ENCODE measurements at regions not wholly inside any gene's neighbourhood (a gene's known extent, or its start where the extent isn't known, plus 50 kb on each side); places are given as distances from the start of the nearest gene placed in this dataset.
"Not testable (repeated sequence)": the region's sequence is repeated elsewhere in the genome, so short reads cannot be mapped to it uniquely, and the experiment has no call there.

DNA sequence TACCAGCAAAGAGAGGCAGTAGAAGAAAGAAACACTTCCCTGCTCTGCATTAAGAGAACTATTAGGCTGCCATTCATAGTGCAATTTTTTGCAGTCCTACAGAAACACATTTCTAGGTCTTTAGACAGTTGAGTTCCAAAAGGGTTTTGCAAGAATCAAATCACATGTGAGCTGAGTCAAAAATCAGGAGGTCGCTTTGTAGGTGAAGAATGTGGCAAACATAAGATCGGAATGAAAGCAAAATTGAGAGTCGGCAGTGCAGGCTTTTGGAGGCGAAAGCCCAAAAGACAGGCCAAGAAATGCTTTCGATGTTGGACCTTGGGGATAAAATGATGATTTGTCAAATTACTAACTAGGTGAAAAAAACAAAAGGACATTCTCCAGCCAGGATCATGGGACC lies 213.5 kb upstream of the NRIP1 start:
- no peak for DNase-seq (ENCODE audit: low spot score)

GRCh38 chr21:15278851-15279250 lies 214.1 kb upstream of the NRIP1 start:
- DNase-seq (ENCODE audit: low spot score): no peak

DNA sequence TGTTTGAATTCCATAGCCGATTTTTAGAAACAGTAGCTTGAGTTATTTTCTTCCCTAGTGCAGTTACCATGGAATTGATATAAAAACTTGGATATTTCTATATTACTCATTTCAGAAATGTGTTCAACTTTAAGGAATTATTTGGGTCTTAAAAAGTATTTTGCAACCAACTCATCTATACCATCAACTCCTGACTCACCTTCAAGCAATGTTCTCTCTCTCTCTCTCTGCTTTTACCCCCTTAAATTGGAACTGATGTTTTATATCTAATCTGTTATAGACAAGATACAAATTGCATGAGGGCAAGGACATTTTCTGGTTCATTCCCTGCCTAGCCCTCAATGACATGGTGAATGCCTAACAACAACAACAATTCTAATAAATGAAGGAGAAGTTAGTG lies 214.7 kb upstream of the NRIP1 start:
- no peak for DNase-seq (ENCODE audit: low spot score)

GRCh38 chr21:15281714-15282113 lies 216.9 kb upstream of the NRIP1 start:
- no peak for DNase-seq (ENCODE audit: low spot score)

DNA sequence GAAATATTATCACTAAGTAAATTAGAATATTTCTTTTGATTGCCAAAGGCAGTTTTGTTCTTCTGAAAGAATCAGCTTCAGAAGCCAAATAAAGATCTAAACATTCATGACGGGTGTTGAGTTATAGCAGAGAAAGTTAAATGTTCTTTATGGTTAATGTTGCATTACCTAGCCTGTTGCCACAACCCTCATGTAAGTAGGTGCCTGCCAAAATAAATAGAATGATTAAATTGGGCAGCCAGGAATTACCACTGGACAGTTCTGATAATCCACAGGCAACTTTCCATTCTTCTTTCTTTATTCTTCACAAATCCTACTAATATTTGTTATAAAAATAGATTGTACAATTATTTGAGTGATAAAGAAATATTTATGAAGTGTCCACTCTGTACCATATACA lies 217.9 kb upstream of the NRIP1 start:
- no peak for DNase-seq (ENCODE audit: low spot score)

DNA sequence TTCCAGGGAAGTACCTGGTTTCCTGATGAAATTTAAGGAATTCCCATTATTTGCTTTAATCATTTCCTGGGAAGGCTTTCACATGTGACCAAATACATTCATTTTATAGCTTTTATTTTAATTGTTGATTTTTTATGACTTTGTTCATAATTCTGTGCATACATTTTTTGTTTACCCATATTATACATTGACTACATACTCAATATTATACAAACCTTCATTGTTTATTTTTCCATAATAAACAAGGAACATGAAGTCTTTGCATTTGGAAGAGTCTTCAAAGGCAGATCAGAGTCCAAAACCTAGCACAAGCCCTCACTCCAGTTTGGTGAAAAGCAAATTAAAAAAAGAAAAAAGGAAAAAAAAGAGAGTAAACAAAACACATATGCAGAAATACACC lies 218.3 kb upstream of the NRIP1 start:
- DNase-seq (ENCODE audit: low spot score): no peak

- no peak for DNase-seq (ENCODE audit: low spot score)
Measured at GRCh38 chr21:15283789-15284188, 219.0 kb upstream of the NRIP1 start.

DNA sequence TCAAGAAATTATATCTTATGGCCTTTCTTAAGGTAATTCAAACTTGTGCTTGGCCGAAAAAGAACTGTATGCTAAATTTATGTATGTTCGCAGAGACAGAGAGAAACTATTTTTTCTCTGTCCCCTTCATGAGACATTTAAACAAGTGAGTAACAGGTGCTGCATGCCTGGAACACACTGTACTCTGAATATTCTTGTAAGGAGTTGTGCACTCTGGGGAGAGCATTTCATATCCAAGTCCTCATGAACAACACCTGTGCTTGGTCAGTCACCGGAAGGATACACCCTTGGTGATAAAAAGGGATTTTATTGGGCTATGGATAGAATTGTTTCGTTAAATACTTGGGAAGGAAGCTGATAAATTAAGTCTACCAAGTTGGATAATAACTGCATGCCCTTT lies 220.8 kb upstream of the NRIP1 start:
- no peak for DNase-seq (ENCODE audit: low spot score)

DNA sequence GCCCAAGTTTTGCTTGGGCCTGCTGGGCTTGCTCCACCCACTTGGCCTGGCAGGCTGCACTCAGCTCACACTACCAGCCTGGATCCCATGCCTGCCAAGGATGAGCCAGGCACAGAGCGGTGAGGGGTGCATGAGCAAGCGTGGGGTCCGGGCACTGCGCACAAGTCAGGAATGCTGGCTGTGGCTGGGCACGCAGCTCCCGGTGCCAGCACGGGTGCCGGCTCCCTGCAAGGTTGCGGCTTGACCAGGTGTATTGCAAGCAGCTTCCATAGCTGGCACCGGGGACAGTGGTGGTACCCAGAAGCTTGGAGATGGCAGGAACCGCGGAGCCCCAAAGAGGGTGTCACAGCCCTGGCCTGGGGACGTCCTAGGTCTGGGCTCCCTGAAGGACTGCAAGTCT lies 224.4 kb upstream of the NRIP1 start:
- DNase-seq (ENCODE audit: low spot score): no peak

- no peak for DNase-seq (ENCODE audit: low spot score)
Measured at GRCh38 chr21:15289896-15290841, 225.4 kb upstream of the NRIP1 start.

GRCh38 chr21:15291621-15292266 lies 226.9 kb upstream of the NRIP1 start:
- no peak for DNase-seq (ENCODE audit: low spot score)

DNA sequence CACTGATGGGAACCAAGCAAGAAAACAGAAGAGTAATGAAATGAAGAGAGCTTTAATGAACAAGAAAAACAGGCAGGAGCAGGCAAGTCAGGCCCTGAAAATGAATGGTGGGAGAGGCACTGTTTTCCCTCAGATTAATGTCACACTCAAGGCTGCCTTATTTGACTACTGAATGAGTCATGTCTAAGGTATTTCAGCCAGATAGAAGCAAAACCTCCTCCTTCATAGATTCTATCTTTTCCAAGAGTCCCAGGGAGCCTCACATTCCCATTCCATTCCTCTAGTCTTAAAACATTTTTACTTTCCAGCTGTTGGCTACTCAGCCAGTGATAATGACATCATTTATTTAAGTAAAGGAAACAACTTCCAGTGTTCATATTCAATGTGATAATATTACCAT lies 228.4 kb upstream of the NRIP1 start:
- DNase-seq (ENCODE audit: low spot score): no peak

DNA sequence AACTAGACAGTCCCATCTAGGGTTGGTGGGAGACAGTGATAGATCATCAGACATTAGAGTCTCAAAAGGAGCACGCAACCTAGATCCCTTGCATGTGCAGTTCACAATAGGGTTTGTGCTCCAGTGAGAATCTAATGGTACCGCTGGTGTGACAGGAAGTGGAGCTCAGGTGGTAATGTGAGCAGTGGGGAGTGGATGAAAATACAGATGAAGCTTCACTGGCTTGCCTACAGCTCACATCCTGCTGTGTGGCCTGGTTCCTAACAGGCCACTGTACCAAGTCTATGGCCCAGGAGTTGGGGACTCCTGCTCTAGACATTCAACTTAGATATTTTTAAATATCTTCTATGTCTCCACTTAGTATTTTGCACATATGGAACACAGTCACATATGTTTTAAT lies 231.1 kb upstream of the NRIP1 start:
- DNase-seq (ENCODE audit: low spot score): no peak

- no peak for DNase-seq (ENCODE audit: low spot score)
Measured at GRCh38 chr21:15297824-15298223, 233.0 kb upstream of the NRIP1 start.

DNA sequence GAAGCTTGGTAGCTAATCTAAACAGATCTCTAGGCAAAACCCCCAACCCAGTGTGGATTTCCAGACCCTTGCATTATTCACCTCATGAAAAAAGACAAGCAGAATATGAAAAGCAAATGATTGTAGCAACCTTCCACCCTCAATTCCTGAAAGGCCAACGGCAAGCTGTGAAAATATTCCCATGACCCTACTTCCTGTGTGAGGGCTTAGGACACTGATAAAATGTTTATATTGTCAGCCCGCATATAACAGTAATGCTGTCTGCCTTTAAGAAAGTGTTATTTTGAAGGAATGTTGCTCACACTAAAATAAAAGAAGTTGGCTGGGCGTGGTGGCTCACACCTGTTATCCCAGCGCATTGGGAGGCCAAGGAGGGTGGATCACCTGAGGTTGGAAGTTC lies 233.5 kb upstream of the NRIP1 start:
- DNase-seq (ENCODE audit: low spot score): no peak

GRCh38 chr21:15298755-15299154 lies 234.0 kb upstream of the NRIP1 start:
- not testable (repeated sequence) for DNase-seq (ENCODE audit: low spot score)

DNA sequence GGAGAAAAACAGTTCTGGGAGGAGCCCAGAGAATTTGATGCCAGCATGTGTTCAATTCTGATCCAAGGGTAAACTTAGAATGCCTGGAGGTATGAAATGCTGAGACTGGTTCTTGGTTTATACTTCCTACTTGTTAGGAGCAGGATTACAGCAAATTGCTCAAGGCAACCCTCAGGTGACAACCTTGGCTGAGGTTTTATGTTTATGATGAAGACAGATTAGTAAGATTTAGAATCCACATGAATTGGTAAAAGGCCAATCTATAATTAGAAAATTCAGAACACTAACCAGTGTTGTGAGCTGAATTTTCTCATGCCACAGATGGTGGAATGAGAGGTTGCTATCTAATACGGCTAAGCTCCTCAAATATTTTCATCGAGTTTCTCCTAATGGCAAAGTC lies 235.3 kb upstream of the NRIP1 start:
- DNase-seq (ENCODE audit: low spot score): no peak

- no peak for DNase-seq (ENCODE audit: low spot score)
Measured at GRCh38 chr21:15301014-15301413, 236.2 kb upstream of the NRIP1 start.

GRCh38 chr21:15301736-15302135 lies 236.9 kb upstream of the NRIP1 start:
- DNase-seq (ENCODE audit: low spot score): no peak

GRCh38 chr21:15306271-15306670 lies 241.5 kb upstream of the NRIP1 start:
- DNase-seq (ENCODE audit: low spot score): no peak

DNA sequence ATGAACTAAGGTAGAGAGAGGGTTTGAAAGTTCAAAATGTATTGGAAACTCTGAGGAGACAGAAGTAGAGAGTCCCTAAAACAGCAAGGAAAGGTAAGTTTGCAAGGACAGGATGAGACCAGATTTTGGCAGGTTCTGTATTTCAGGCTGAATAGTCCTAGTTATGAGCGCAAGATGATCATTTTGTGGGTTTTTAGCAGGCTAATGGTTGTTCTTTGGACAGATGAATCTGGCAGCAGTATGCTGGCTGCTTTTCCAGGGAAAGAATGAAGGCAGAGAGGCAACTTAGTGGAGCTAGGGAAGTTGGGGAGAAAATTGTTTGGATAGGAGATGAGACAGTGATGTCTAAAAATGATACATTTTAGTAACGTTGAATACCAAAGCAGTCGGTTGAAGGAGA lies 243.5 kb upstream of the NRIP1 start:
- no peak for DNase-seq (ENCODE audit: low spot score)

DNA sequence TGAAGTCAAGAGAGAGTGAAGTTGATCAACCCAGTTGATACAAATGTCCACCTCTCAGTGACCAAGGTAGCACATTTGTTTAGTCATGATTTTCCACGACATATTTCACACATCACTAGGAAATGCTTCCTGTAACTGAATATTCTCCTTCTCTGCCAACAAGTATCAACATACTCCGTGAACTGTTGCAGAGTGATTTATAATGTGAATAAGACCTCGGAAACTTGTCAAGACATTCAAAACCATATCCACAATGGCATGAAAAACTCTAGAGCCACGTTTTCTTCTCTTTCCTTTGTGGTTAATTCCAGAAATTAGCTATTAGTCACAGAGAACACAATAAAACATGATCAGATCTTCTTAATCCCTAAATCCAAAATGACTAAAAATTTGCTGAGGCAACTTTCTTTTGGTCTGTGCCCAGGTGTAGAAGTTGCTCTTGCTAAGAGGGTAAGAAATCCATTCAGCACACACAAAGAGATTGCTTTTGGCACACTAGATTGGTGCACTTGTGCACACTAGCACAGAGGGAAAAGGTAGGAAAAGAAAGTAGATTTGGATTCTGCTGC lies 244.3 kb upstream of the NRIP1 start:
- no peak for DNase-seq (ENCODE audit: low spot score)

DNA sequence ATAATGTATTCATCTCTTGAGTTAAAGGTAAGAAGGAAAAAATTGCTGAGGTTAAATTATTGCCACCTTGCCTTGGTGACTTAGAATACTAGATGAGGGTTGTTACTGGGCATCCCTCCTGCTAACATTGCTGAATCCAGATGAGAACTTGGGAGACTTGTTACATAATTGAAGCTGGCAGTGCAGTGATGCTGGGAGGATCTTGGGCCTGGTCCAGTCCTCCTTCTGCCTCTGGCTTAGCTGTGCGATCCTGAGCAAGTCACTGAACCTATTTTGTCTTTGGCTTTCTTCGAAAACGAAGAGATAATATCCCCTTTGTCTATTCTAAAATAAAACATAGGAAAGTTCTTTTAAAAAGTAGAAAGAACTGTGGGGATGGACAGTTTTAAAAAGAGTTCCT lies 244.9 kb upstream of the NRIP1 start:
- peak; percentile 27 for DNase-seq (ENCODE audit: low spot score)
